AG04450 (cell line): ENCODE measurements at regions not wholly inside any gene's neighbourhood (a gene's known extent, or its start where the extent isn't known, plus 50 kb on each side); places are given as distances from the start of the nearest gene placed in this dataset.
"Not testable (repeated sequence)": the region's sequence is repeated elsewhere in the genome, so short reads cannot be mapped to it uniquely, and the experiment has no call there.

Experiments
- CTCF ChIA-PET: fragments of 300-600, 350-600 bp; formaldehyde crosslinking; extraction: SDS; loops from one replicate; lab custom pipeline; 2022; ENCODE audit warnings: antibody characterized with exemption, inconsistent platforms; lab: Charles Lee
- POLR2A ChIA-PET: fragments of 350-600 bp; formaldehyde crosslinking; extraction: SDS; loops from one replicate; lab custom pipeline; 2021; ENCODE audit warnings: antibody characterized with exemption, inconsistent platforms; lab: Yijun Ruan, JAX
- DNase-seq: peaks from one replicate; pipeline ENCODE4 v3.0.0-alpha.2; 2011; ENCODE audit warnings: low read depth, low spot score
- H3K27ac ChIP-seq: one replicate; pipeline ENCODE4 v1.5.1; 2012; ENCODE audit warnings: low read depth, low read length, control low read depth
- H3K27me3 ChIP-seq: one replicate; pipeline ENCODE4 v1.6.0; 2012; ENCODE audit warnings: low read length; ENCODE audit not compliant: control insufficient read depth, insufficient read depth
- H3K4me3 ChIP-seq: 2 replicates; pipeline ENCODE4 v1.5.1; 2011; ENCODE audit warnings: mild to moderate bottlenecking, low read depth, low read length, control low read depth
- H3K9me3 ChIP-seq: 2 replicates; pipeline ENCODE4 v1.5.1; 2012; ENCODE audit warnings: low read length; ENCODE audit not compliant: control insufficient read depth, insufficient read depth
- CTCF ChIP-seq: IDR thresholded peaks from 2 replicates; pipeline ENCODE4 v1.5.1; 2011; ENCODE audit warnings: low read depth, low read length, control low read depth, inconsistent platforms

GRCh38 chr7:81445462-81445861, 324.4 kb downstream of the HGF start:
- TF ChIP-seq CTCF = no peak
- ChIA-PET POLR2A (no interaction called here), CTCF (interaction anchor here (0.9 kb wide), 1 partner anchor 12 kb away, joined by 3 read pairs; no protein-coding TSS in a partner anchor)
- H3K27me3 ChIP-seq = no peaks in the 10 kb centered on the region
- no peak overlapping the region for H3K27ac ChIP-seq
- H3K9me3 ChIP-seq = no peaks in the 10 kb centered on the region
- H3K4me3 ChIP-seq = no peak overlapping the region
- DNase-seq = no peak

GRCh38 chr7:81441750-81442149, 328.1 kb downstream of the HGF start:
- POLR2A ChIA-PET = no interaction called here
- Histone ChIP-seq H3K27ac (no peak overlapping the region), H3K4me3 (no peak overlapping the region), H3K9me3 (peaks cover 7% of the 10 kb centered on the region; the same call in 1 of the 2 replicates), H3K27me3 (no peaks in the 10 kb centered on the region)
- TF ChIP-seq CTCF = no peak
- DNase-seq = no peak
- CTCF ChIA-PET = interaction anchor here (1.4 kb wide), 1 partner anchor 525 kb away, joined by 3 read pairs; no protein-coding TSS in a partner anchor

GRCh38 chr7:81439591-81439990, 330.3 kb downstream of the HGF start:
- CTCF ChIA-PET = interaction anchor here (1.1 to 2.2 kb wide), 3 partner anchors 18 to 31 kb away, joined by 3 to 7 read pairs (median 4); no protein-coding TSS in a partner anchor
- Histone ChIP-seq H3K27me3 (no peaks in the 10 kb centered on the region), H3K9me3 (peaks cover 7% of the 10 kb centered on the region; the same call in 1 of the 2 replicates), H3K27ac (no peak overlapping the region), H3K4me3 (no peak overlapping the region)
- no peak for TF ChIP-seq CTCF
- POLR2A ChIA-PET = no interaction called here
- DNase-seq = no peak

GRCh38 chr7:81437160-81437559, 332.7 kb downstream of the HGF start:
- H3K27ac ChIP-seq, H3K4me3 ChIP-seq, H3K9me3 ChIP-seq, CTCF ChIA-PET, POLR2A ChIA-PET, DNase-seq, H3K27me3 ChIP-seq: not testable (repeated sequence)

GRCh38 chr7:81433692-81434331, 336.0 kb downstream of the HGF start:
- Histone ChIP-seq H3K27ac (no peak overlapping the region), H3K9me3 (peaks cover 7% of the 10 kb centered on the region; the same call in 1 of the 2 replicates), H3K4me3 (no peak overlapping the region), H3K27me3 (no peaks in the 10 kb centered on the region)
- no peak for DNase-seq
- POLR2A ChIA-PET = no interaction called here
- TF ChIP-seq CTCF = no peak
- CTCF ChIA-PET = no interaction called here
